ENCODE measurements at regions not wholly inside any gene's neighbourhood (a gene's known extent, or its start where the extent isn't known, plus 50 kb on each side); places are given as distances from the start of the nearest gene placed in this dataset.

DNA sequence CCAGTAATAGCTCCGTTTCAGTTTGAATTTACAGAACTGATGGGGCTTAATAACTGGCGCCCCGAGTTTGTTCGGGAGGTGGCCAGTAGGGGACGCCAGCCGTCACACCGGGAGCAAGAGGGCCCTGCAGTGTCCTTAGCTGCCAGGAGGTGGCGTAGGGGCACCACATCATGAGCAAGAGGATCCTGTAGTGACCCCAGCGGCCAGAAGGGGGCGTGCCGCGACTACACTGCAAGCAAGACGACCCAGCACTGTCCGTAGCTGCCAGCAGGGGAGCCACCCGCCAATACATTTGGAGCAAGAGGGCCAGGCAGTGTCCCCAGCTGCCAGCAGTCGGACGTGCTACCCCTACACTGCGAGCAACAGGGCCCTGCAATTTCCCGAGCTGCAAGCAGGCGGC is 663.7 kb upstream of the B3GAT1 start:
- H3K4me2 ChIP-seq, result no peak overlapping the region

DNA sequence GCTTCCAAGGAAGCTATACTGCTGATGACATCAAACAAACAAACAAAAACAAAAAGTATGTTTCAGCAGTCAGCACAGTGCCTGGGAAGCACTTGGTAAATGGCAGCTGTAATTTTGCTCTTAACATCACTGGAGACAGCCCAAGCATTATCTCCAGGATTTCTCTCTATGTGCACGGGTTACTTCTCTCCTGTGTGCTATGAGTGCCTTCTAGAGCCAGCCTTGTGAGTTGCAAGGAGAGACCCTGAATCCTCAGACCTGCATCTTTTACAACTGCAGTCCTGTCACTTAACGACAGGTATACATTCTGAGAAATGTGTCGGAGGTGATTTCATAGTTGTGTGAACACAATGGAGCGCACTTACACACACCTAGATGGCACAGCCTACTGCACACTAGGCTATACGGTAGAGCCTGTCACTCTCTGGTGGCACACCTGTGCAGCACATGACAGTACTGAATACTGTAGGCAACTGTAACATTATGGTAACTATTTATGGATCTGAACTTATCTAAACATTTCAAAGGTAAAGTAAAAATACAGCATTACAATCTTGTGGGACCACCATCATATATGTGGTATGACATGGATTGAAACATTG is 662.5 kb upstream of the B3GAT1 start:
- no peak for TF ChIP-seq EZH2 (IDR thresholded peaks at IDR 0.05; ENCODE audit: low read depth)
- TF ChIP-seq, protein P1, sequence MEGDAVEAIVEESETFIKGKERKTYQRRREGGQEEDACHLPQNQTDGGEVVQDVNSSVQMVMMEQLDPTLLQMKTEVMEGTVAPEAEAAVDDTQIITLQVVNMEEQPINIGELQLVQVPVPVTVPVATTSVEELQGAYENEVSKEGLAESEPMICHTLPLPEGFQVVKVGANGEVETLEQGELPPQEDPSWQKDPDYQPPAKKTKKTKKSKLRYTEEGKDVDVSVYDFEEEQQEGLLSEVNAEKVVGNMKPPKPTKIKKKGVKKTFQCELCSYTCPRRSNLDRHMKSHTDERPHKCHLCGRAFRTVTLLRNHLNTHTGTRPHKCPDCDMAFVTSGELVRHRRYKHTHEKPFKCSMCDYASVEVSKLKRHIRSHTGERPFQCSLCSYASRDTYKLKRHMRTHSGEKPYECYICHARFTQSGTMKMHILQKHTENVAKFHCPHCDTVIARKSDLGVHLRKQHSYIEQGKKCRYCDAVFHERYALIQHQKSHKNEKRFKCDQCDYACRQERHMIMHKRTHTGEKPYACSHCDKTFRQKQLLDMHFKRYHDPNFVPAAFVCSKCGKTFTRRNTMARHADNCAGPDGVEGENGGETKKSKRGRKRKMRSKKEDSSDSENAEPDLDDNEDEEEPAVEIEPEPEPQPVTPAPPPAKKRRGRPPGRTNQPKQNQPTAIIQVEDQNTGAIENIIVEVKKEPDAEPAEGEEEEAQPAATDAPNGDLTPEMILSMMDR (conservative IDR thresholded peaks at IDR 0.05), result no peak
- Histone ChIP-seq H3K9me2 (ENCODE audit: insufficient read depth) (no peaks in the 10 kb centered on the region), H3K4me1 (replicated peaks; ENCODE audit: insufficient read depth) (no peaks in the 10 kb centered on the region), H4K20me1 (ENCODE audit: insufficient read depth) (no peaks in the 10 kb centered on the region), H3K27ac (no peak overlapping the region), H2AFZ (no peak overlapping the region), H3K27me3 (ENCODE audit: insufficient read depth, low read depth) (no peaks in the 10 kb centered on the region), H3K9me3 (ENCODE audit: insufficient read depth, low read depth) (no peaks in the 10 kb centered on the region), H3K4me2 (no peak overlapping the region), H3F3A (ENCODE audit: insufficient read depth, low read depth) (0 out of 2 replicates have a peak, but pooled peaks cover 4% of the 10 kb centered on the region), H3K79me2 (ENCODE audit: low read depth) (no peaks in the 10 kb centered on the region), H3K4me3 (no peak overlapping the region), H3K36me3 (ENCODE audit: low read depth) (no peaks in the 10 kb centered on the region)
- intact Hi-C loops (cut with micrococcal nuclease; ENCODE audit: unreplicated experiment), result no loop called here
- CTCF ChIA-PET, result no interaction called here
- POLR2A ChIA-PET (ENCODE audit: unreplicated experiment), result no interaction called here
- no TSS peak for BruUV-seq (replicated peaks)
- DNase-seq, result no peak

More for the DNA sequence above, 663.7 kb upstream of the B3GAT1 start:
- no peaks in the 10 kb centered on the region for H3K27me3 ChIP-seq (ENCODE audit: insufficient read depth, low read depth)
- H3K4me3 ChIP-seq, result no peak overlapping the region
- intact Hi-C loops (cut with micrococcal nuclease; ENCODE audit: unreplicated experiment), result no loop called here
- ChIA-PET POLR2A (ENCODE audit: unreplicated experiment) (no interaction called here), CTCF (interaction anchor here (0.6 kb wide), 2 partner anchors 272 to 807 kb away, joined by 5 to 6 read pairs; no protein-coding TSS in a partner anchor)
- no peak overlapping the region for H3K27ac ChIP-seq
- H3K36me3 ChIP-seq (ENCODE audit: low read depth), result no peaks in the 10 kb centered on the region
- H3K4me1 ChIP-seq (replicated peaks; ENCODE audit: insufficient read depth), result no peaks in the 10 kb centered on the region
- no TSS peak for BruUV-seq (replicated peaks)
- no peaks in the 10 kb centered on the region for H3K9me2 ChIP-seq (ENCODE audit: insufficient read depth)
- peak; percentile 26 to 57 for DNase-seq
- H2AFZ ChIP-seq, result no peak overlapping the region
- no peaks in the 10 kb centered on the region for H3K9me3 ChIP-seq (ENCODE audit: insufficient read depth, low read depth)
- TF ChIP-seq, protein P1 (conservative IDR thresholded peaks at IDR 0.05), result peak; percentile 58
- no peak for TF ChIP-seq EZH2 (IDR thresholded peaks at IDR 0.05; ENCODE audit: low read depth)
- 0 out of 2 replicates have a peak, but pooled peaks cover 4% of the 10 kb centered on the region for H3F3A ChIP-seq (ENCODE audit: insufficient read depth, low read depth)
- no peaks in the 10 kb centered on the region for H4K20me1 ChIP-seq (ENCODE audit: insufficient read depth)
- no peaks in the 10 kb centered on the region for H3K79me2 ChIP-seq (ENCODE audit: low read depth)

DNA sequence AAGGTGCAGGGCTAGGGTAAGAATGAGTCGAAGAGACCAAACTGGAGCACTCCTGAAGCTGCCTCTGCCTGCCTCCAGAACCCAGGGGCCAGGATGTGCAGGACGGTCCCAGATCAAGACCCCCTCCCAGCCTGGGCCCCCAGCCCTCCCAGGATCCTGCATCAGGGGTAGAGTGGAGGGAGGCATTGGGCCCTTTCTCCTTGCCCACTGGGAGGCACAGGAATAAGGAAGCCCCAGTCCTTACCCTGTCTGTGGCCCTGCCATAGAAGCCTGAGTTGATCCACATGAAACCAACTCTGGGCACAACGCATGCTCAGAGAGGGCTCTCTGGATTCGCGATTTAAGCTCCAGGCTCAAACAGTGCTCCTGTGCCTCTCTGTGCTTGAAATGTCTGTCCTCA is 661.8 kb upstream of the B3GAT1 start:
- BruUV-seq (replicated peaks), result no TSS peak
- Histone ChIP-seq H3K27ac (no peak overlapping the region), H2AFZ (no peak overlapping the region), H3F3A (ENCODE audit: insufficient read depth, low read depth) (0 out of 2 replicates have a peak, but pooled peaks cover 4% of the 10 kb centered on the region), H3K4me3 (no peak overlapping the region), H4K20me1 (ENCODE audit: insufficient read depth) (no peaks in the 10 kb centered on the region), H3K4me1 (replicated peaks; ENCODE audit: insufficient read depth) (no peaks in the 10 kb centered on the region), H3K4me2 (no peak overlapping the region), H3K9me2 (ENCODE audit: insufficient read depth) (no peaks in the 10 kb centered on the region), H3K27me3 (ENCODE audit: insufficient read depth, low read depth) (no peaks in the 10 kb centered on the region), H3K36me3 (ENCODE audit: low read depth) (no peaks in the 10 kb centered on the region), H3K9me3 (ENCODE audit: insufficient read depth, low read depth) (no peaks in the 10 kb centered on the region), H3K79me2 (ENCODE audit: low read depth) (no peaks in the 10 kb centered on the region)
- ChIA-PET POLR2A (ENCODE audit: unreplicated experiment) (no interaction called here), CTCF (no interaction called here)
- TF ChIP-seq EZH2 (IDR thresholded peaks at IDR 0.05; ENCODE audit: low read depth), result no peak
- TF ChIP-seq, protein P1 (conservative IDR thresholded peaks at IDR 0.05), result no peak
- no peak for DNase-seq
- intact Hi-C loops (cut with micrococcal nuclease; ENCODE audit: unreplicated experiment), result no loop called here
